GM19035 (cell line): ENCODE measurements at regions not wholly inside any gene's neighbourhood (a gene's known extent, or its start where the extent isn't known, plus 50 kb on each side); places are given as distances from the start of the nearest gene placed in this dataset.

Experiments
- ATAC-seq: cut with Tn5 transposase; IDR thresholded peaks from one replicate; pipeline ENCODE4 v1.9.1; 2021; ENCODE audit not compliant: unreplicated experiment

- no peak for ATAC-seq
Measured at GRCh38 chr18:41466436-41467160, 488.4 kb upstream of the PIK3C3 start.

GRCh38 chr18:41465386-41465785, 489.6 kb upstream of the PIK3C3 start:
- ATAC-seq: no peak

- ATAC-seq: no peak
Measured at GRCh38 chr18:41464278-41464677, 490.8 kb upstream of the PIK3C3 start.

DNA sequence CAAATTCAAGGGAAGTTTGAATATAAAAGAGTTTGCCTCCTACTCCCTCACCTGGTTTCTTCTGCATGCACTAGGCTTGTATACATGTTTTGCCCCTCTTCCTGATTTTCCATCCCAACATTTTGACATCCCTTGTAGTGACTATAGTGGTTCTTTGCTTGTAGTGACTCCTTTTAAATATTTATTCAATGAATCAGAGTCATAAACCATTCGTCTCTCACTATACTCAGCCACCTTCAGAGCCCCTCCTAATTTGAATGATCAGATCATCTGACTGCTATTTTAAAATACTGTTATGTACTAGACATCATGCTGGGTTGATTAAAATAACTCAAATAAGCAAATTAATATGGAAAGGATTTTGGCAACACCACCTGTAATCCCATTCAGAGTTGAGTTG, 492.1 kb upstream of the PIK3C3 start:
- no peak for ATAC-seq

DNA sequence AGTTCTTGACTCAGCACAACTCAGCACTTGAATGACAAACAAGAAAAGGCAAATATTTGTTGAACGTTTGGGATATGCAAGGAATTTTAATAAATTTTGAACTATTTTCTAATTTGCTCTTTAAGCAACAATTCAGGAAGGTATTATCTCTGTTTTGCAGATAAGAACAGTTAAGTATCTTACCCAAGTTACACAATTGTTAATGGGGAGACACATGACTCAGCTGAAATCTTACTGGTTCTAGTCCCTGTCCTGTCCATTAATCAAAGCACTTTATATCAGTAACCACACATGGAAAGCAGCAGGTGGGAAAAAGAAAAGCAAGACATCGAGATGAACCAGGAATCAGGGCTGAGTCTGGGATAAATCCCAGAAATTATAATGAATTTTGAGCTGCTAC, 493.9 kb upstream of the PIK3C3 start:
- ATAC-seq: no peak

GRCh38 chr18:41459656-41460055, 495.4 kb upstream of the PIK3C3 start:
- ATAC-seq: no peak

DNA sequence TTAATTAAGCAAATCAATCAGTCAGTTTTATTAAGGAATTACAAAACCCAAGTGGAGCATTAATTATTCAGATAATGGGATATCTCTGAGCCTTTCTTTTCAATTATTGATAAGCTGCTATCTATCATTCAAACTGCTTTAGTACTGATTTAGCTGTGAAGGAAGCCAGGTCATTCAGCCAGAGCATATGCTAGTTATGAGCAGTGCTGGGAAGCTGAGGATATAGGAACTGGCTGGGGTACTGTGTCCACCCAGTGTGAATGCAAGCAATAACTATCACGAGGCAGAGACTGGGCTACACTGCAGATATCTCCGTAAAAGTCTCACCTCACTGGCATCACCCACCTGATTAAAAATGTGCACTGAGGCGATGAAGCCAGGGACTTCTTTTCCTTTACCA, 496.7 kb upstream of the PIK3C3 start:
- no peak for ATAC-seq

GRCh38 chr18:41457765-41458326, 497.2 kb upstream of the PIK3C3 start:
- no peak for ATAC-seq

DNA sequence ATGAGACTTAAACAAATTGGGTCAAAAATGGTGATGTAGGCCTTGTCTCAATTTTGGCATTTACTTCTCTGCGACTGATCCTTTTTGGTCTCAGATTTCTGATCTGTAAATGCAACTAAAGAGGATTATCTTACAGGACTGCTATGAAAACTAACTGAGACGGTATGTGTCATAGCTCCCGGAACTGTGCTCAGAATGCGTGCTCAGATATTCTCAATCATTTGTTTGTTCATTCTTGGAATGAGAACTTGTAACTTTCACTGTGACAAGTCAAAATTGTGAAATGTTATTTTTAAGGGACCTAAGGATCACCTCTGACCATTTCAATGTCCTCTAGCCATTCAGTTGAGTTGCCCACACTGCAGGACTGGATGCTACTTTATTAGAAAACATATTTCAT, 498.2 kb upstream of the PIK3C3 start:
- ATAC-seq: no peak

DNA sequence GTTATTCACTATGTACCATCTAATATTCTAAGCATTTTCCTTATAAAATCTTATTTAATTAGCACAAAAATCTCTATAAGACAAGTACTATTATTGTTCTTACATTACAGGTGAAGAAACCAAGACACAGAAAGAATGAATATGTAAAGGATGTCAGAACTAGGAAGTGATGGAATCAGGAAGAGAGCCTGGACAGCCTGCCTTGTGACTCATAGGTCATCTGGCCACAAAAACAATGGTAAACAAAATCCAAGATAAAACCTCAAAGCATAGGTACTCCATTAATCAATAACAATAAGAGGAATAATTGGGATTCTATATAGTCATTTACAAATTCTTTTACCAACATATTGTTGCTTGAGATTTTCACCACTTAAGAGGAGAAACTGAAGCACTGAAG, 505.4 kb upstream of the PIK3C3 start:
- no peak for ATAC-seq

DNA sequence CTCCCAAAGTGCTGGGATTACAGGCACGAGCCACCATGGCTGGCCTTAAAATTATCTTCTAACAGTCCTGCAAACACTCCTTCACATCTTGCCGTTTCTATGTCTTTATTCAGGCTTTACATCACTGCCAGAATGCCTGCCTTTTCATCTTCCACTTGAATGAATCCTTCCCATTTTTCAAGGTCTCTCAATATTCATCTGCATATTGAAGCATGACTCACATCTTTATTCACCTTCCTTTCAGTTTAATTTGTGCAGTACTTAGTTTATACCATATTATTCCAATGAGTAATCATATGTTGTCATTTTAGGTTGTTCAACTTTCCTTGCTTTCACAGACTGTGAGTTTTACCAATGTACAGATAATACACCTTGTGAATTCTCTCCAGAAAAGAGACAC, 510.1 kb upstream of the PIK3C3 start:
- ATAC-seq: no peak

GRCh38 chr18:41436772-41437171, 518.3 kb upstream of the PIK3C3 start:
- ATAC-seq: no peak

- ATAC-seq: no peak
Measured at GRCh38 chr18:41418598-41418997, 536.4 kb upstream of the PIK3C3 start.

GRCh38 chr18:41416044-41416443, 539.0 kb upstream of the PIK3C3 start:
- ATAC-seq: no peak

DNA sequence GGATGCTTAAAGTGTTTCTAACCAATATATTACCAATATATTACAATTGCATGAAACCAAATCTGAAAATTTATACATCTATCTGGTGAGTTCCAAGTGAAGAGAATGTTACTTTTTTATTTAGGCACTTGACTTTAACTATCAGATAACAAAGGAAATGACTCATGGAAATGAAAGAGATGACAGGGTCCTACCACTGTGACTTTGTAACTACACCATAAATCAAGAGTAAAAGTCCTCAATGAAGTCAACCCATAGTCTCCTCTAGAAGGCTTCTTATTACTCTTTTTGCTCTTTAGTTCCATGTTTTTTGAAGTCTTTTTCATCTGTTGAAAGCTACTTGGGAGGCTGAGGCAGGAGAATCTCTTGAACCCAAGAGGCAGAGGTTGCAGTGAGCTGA, 545.0 kb upstream of the PIK3C3 start:
- ATAC-seq: no peak

- no peak for ATAC-seq
Measured at GRCh38 chr18:41406834-41407233, 548.2 kb upstream of the PIK3C3 start.

GRCh38 chr18:41396861-41397260, 558.2 kb upstream of the PIK3C3 start:
- ATAC-seq: no peak

- no peak for ATAC-seq
Measured at GRCh38 chr18:41396211-41396610, 558.8 kb upstream of the PIK3C3 start.

DNA sequence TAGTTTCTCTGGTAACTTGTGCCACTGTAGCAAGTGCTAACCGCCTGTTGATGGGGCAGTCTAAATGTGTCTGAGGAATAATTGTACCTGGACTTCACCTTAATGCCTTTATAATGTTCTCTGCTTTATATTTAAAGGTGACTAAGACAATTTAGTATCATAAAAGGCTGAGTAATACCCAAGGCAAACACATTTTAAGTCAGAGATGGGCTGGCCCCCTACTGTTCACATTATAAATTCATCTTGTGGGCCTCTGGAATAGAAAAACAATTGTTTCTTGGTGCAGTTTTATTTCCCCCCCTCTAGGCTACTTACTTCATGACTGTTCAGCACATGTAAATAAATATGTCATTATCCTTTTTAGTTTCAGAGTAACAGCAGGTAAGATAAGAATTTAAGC, 559.3 kb upstream of the PIK3C3 start:
- no peak for ATAC-seq

- ATAC-seq: no peak
Measured at GRCh38 chr18:41391616-41392595, 563.1 kb upstream of the PIK3C3 start.

GRCh38 chr18:41390309-41390708, 564.7 kb upstream of the PIK3C3 start:
- ATAC-seq: peak; percentile 38

DNA sequence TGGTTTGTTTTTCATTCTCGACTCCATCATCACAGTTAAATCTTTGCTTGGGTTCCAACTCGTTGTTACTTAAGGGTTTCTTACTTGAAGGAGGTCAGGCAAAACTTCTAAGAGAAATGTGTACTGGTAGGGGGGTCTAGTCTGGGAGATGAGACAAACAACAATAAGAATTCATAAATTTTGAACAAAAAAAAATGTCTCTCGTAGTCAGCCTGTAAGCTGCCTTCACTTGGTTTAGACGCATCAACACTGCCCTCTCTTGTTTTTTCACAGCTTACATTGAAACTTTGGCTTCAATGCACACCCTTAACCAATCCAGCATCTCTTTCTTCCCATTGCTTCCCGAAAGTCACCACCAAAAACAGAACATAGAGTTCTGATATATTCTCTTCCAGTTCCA, 576.4 kb upstream of the PIK3C3 start:
- no peak for ATAC-seq
